HG02970 (cell line): ENCODE measurements at regions not wholly inside any gene's neighbourhood (a gene's known extent, or its start where the extent isn't known, plus 50 kb on each side); places are given as distances from the start of the nearest gene placed in this dataset.
A peak's percentile ranks its signal among the peaks of the same experiment; 100 is the strongest.
"Not testable (repeated sequence)": the region's sequence is repeated elsewhere in the genome, so short reads cannot be mapped to it uniquely, and the experiment has no call there.

Experiments
- ATAC-seq: cut with Tn5 transposase; IDR thresholded peaks from one replicate; pipeline ENCODE4 v1.9.1; 2021; ENCODE audit warnings: mild to moderate bottlenecking, moderate library complexity, moderate number of reproducible peaks; ENCODE audit not compliant: unreplicated experiment, low FRiP score

DNA sequence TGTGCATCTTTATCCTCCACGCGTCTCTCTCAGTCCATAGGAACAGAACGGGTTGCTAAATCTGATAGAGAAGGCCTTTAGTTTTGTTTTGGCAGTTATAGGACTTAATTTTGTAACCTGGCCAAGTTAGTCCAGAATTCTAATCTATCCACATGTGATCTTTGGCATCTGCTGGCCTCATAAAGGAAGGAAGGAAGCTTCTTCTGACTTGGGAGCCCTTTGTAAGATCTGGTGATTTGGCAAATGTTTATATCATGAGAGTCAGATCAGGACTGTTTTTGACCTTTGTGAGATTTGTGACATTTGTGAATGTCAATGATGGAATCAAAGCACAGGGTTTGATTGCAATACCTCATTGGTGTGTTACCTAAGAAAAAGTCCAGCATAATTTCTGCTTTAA lies 96.4 kb upstream of the MTLN start:
- ATAC-seq, result not testable (repeated sequence)

- not testable (repeated sequence) for ATAC-seq
These were observed 80.5 kb upstream of the MTLN start for GRCh38 chr2:110292807-110293206.

DNA sequence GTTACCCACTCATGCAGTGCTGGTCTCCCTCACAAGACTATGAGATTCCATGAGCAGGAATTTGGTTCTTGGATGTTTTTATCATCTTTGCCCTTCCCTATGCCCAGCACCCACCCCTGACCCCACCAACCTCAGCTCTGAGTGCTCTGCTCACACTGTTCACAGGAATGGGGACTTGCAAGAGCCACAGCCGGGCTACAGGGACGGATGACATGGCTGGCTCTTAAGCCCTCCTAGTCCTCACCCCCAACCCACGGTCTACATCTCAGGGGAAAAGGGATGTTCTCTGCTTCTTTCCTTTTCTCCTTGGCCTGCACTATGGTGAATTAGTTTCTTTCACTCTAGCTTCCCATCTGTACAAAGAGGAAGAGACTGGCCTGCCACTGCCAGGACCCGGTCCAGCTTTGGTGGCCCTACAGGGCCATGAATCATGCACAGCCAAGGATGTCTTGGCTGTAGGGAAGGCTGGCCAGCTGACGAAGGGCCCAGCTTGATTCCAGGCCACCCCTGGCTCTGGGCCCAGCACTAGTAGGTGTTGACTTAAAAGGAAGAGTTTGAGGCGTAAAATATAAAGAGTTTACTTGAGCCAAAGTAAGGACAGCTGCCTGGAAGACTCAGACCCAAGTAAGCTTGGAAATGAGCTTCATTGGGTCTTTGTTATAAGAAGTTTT lies 79.7 kb upstream of the MTLN start:
- ATAC-seq, result not testable (repeated sequence)

- not testable (repeated sequence) for ATAC-seq
These were observed 75.5 kb upstream of the MTLN start for GRCh38 chr2:110287817-110288216.

- ATAC-seq, result not testable (repeated sequence)
These were observed 74.9 kb upstream of the MTLN start for GRCh38 chr2:110287253-110287652.

- not testable (repeated sequence) for ATAC-seq
These were observed 72.7 kb upstream of the MTLN start for GRCh38 chr2:110285002-110285401.

DNA sequence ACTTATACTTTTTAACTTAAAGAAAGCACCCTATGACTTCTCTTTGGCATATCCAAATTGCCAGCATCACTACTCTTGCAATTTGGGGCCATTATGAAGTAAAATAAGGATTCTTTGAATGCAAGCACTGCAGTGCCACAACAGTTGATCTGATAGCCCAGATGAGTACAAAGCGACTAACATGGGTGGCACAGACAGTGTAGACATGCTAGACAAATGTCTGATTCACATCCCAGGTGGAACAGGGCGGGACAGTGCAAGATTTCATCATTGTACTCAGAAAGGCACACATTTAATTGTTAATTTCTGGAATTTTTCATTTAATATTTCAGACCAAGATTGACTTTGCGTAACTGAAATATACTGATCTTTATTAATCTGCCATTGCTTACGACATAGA lies 68.5 kb upstream of the MTLN start:
- not testable (repeated sequence) for ATAC-seq

- not testable (repeated sequence) for ATAC-seq
These were observed 64.7 kb upstream of the MTLN start for GRCh38 chr2:110277054-110277453.

DNA sequence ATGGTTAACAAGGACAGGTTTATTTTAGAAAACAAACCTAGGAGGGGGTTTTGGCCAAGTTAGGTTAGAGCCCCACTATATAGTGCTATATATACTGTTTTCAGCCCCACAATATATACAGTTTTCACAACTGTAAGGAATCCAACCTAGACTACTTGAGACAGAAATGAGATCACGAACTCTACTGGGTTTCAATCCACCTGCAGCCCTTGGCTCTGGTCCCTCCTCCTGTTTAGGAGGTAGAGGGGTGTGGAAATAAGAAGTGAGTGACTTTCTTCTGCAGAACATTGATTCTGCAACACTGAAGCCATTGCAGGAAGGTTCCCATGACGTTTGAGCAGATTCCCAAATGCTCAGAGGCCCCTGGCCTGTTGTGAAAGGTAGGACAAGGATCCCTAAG lies 63.7 kb upstream of the MTLN start:
- ATAC-seq, result not testable (repeated sequence)

DNA sequence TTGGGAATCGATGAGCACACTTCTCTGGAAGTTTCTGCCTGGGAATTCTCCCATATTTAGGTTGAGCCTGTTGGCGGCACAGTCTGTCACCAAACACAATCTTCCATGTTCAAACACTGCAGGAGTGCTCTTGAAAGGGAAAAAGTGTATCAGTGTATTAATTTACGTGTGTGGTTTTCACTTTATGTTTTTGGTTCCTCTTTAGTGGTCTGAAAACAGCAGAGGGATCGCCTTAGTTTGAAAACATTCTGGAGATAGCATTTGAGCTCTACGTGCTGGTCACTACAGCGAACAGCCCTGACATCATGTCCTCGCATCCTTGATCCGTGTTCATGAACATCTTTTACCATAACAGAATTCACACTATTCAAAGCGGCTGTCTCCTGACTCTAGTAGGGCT lies 57.3 kb upstream of the MTLN start:
- ATAC-seq, result not testable (repeated sequence)

- ATAC-seq, result peak; percentile 66
These were observed 55.6 kb upstream of the MTLN start for GRCh38 chr2:110267828-110268407.

DNA sequence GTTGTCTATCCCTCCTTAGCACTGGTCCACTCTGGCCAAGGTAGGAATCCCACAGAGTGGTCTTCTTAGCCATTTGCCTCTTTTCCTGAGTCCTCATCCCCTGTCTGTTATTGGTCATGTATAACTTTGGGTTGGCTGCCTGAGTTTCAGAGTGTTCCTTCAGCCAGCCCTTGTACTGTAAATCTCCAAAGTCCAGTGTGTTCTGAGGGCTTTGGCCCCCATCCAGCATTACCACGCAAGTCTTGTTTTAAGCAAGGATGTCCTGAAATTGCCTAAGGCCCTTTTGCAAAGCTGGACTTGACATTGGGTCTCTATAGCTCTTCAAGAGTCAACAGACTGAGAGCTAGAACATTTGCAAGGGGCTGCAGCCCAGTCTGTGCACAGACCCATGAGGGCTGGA lies 52.5 kb upstream of the MTLN start:
- ATAC-seq, result not testable (repeated sequence)

DNA sequence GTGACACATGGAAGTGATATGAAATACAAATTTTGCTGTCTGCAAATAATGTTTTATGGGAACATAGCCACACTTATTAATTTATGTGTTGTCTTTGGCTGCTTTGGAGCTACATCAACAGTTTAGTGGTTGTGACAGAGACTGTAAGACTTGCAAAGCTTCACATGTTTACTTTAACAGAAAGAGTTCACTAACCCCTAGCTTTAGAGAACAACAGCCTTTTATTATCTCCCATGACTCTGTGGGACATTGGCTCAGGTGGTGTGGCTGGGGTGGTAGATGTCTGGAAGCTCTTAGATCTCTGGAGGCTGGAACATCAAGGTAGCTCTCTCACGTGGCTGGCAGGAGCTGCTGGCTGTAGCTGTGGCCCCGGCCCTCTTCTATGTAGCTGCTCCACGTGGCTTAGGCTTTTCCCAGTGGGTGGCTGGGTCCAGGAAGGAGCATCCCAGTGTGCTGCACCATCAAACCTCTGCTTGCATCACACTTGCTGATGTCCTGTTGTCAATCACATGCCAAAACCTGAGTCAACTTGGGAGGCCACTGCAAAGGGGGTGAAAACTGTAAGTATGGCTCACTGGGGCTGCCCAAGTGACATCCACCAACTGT lies 51.8 kb upstream of the MTLN start:
- ATAC-seq, result not testable (repeated sequence)

- not testable (repeated sequence) for ATAC-seq
These were observed 51.1 kb upstream of the MTLN start for GRCh38 chr2:110263462-110263861.
